NT2/D1 (cell line): ENCODE measurements at regions not wholly inside any gene's neighbourhood (a gene's known extent, or its start where the extent isn't known, plus 50 kb on each side); places are given as distances from the start of the nearest gene placed in this dataset.

Source experiments
- DNase-seq: peaks from one replicate; pipeline ENCODE4 v3.0.0-alpha.2; 2011; ENCODE audit warnings: low read depth, low spot score
- H3K27me3 ChIP-seq: 2 replicates; pipeline ENCODE4 v1.6.0; 2011; ENCODE audit warnings: mild to moderate bottlenecking; ENCODE audit not compliant: insufficient read length, insufficient read depth
- H3K36me3 ChIP-seq: 2 replicates; pipeline ENCODE4 v1.6.1; 2011; ENCODE audit warnings: mild to moderate bottlenecking, low read length, mixed read lengths; ENCODE audit not compliant: insufficient read depth, insufficient read length
- H3K4me1 ChIP-seq: 2 replicates; pipeline ENCODE4 v1.5.1; 2011; ENCODE audit not compliant: insufficient read depth, insufficient read length
- H3K4me3 ChIP-seq: 2 replicates; pipeline ENCODE4 v1.5.1; 2011; ENCODE audit warnings: low read depth; ENCODE audit not compliant: insufficient read length
- H3K9ac ChIP-seq: 2 replicates; pipeline ENCODE4 v1.6.0; 2011; ENCODE audit warnings: low read depth; ENCODE audit not compliant: insufficient read length
- H3K9me3 ChIP-seq: 2 replicates; pipeline ENCODE4 v1.5.1; 2011; ENCODE audit warnings: mild to moderate bottlenecking, low read length; ENCODE audit not compliant: insufficient read depth
- SUZ12 ChIP-seq: IDR thresholded peaks from 2 replicates; pipeline ENCODE4 v1.6.1; 2011; ENCODE audit not compliant: insufficient read length, insufficient read depth; ENCODE audit errors: extremely low read depth
- YY1 ChIP-seq: IDR thresholded peaks from 2 replicates; pipeline ENCODE4 v1.6.1; 2011; ENCODE audit not compliant: insufficient read length, insufficient read depth
- ZNF274 ChIP-seq: IDR thresholded peaks from 2 replicates; pipeline ENCODE4 v1.6.1; 2011; ENCODE audit warnings: mild to moderate bottlenecking, low read depth, low read length

DNA sequence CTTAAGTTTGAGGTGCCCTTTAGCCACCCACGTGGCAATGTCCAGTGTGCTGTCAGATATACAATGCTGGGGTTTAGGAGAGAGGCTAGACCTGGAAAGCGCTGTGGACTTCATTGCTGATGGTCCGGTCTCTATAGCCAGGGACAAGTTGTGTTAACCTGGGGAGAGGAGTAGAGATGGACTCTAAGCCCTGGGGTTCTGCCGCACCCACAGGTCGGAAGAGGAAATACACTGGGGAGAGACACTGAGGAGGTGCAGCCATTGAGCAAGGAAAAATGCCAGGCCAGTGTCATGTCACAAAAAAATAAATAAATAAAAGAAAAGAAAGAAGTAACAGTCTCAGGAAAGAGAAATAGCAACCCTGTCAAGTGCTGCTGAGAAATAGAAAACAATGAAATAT is 106.9 kb upstream of the CBLN2 start:
- Histone ChIP-seq H3K27me3 (no peaks in the 10 kb centered on the region), H3K4me1 (no peaks in the 10 kb centered on the region), H3K9ac (no peak overlapping the region), H3K9me3 (no peaks in the 10 kb centered on the region), H3K36me3 (no peaks in the 10 kb centered on the region), H3K4me3 (no peak overlapping the region)
- TF ChIP-seq YY1 (no peak), SUZ12 (no peak), ZNF274 (no peak)
- DNase-seq, result no peak

DNA sequence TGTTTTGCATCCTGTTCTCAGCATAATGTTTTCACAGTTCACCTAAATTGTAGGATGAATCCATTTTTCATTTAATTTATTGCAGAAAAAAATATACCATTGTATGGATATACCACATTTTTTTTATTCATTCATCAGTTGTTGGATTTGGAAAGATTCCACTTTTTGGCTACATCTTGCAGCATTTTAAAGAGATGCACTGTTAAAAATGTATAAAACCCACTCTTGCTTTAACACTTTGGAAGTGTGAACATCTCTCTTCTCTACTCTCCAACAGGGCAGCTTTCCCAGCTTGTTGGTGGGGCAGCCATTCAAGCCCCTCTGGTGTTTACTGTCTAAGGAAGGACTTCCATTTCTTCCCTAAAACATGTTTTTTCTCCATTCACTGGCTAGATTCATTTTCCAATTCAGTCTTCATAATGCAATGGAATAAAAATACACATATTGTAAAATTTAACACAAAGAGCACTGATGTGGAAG is 104.4 kb upstream of the CBLN2 start:
- Histone ChIP-seq H3K9me3 (no peaks in the 10 kb centered on the region), H3K4me1 (no peaks in the 10 kb centered on the region), H3K27me3 (no peaks in the 10 kb centered on the region), H3K36me3 (no peaks in the 10 kb centered on the region), H3K4me3 (no peak overlapping the region), H3K9ac (no peak overlapping the region)
- DNase-seq, result no peak
- TF ChIP-seq YY1 (no peak), SUZ12 (no peak), ZNF274 (no peak)

DNA sequence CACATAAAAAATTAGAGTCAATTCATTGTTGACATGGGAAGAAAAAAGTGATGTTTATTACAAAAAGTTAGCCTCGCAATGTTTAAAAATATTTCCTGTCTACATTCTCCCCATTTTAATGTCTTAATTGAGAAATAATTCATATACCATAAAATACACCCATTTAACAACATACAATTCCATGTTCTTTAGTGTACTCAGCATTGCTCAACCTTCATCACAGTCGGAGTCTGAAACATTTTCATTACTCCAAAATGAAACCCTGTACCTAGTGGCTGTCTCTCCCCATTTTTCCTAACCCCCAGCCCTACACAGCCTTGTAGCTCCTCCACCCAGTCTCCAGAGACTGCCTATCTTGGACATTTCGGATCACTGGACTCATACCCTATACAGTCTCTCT is 103.9 kb upstream of the CBLN2 start:
- Histone ChIP-seq H3K9ac (no peak overlapping the region), H3K4me1 (no peaks in the 10 kb centered on the region), H3K36me3 (no peaks in the 10 kb centered on the region), H3K9me3 (no peaks in the 10 kb centered on the region), H3K4me3 (no peak overlapping the region), H3K27me3 (no peaks in the 10 kb centered on the region)
- no peak for DNase-seq
- TF ChIP-seq ZNF274 (no peak), YY1 (no peak), SUZ12 (no peak)

DNA sequence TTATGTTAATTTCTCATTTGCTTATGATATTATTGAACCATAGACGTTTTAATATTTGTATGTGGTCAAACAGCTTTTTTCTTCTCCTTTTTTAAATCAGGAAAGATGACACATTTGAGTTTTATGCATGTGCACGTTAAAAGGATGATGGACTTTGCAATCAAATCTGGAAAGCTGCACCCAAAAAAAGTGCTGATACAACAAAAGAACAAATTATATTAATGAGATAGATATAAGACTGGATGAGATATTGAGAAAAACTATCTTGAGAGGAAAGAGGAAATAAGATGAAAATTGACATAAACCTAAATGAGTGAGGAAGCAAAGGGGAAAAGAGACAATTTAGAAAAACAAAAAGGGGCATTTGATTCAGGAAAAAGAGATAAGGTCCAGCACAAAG is 96.4 kb upstream of the CBLN2 start:
- no peak for TF ChIP-seq ZNF274
- TF ChIP-seq SUZ12, result no peak
- TF ChIP-seq YY1, result no peak
- Histone ChIP-seq H3K9ac (no peak overlapping the region), H3K36me3 (no peaks in the 10 kb centered on the region), H3K4me3 (no peak overlapping the region), H3K4me1 (no peaks in the 10 kb centered on the region), H3K9me3 (no peaks in the 10 kb centered on the region), H3K27me3 (no peaks in the 10 kb centered on the region)
- DNase-seq, result no peak

DNA sequence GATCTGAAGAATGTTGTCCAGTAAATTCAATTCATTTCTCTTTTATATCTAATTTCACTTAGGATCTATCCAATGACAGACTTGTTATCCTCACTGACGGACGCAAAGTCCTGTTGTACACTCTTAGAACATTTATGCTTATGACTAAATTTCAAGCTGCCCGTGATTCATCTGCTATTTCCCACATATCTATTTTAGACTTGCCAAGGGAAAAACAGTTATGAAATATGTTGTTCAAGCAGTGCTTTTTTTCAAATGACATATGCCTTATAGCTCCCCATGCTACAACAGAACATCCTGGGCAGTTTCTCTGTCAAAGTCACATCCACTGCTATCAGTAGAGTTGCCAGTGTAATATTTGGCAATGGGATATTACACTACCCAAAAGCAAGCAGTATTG is 94.2 kb upstream of the CBLN2 start:
- Histone ChIP-seq H3K9me3 (no peaks in the 10 kb centered on the region), H3K9ac (no peak overlapping the region), H3K4me3 (no peak overlapping the region), H3K4me1 (no peaks in the 10 kb centered on the region), H3K36me3 (no peaks in the 10 kb centered on the region), H3K27me3 (no peaks in the 10 kb centered on the region)
- DNase-seq, result no peak
- TF ChIP-seq SUZ12 (no peak), ZNF274 (no peak), YY1 (no peak)

DNA sequence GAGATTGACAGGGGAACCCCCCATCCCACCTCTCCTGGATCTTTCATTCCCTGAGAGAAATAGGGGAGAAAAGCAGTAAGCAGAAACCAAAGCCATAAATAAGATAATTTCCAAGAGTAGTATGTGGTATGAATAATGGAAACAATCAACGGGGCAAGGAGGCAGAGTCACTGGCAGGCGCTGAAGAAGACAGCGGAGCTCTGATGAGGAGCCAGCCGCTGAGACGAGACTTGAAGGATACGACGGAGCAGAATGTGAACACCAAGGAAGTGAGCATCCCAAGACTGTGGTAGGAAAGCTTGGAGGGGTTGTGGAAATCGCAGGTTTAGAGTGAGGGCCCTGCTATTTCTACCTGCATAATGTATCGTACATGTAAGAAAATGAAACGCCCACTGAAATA is 93.6 kb upstream of the CBLN2 start:
- Histone ChIP-seq H3K9me3 (no peaks in the 10 kb centered on the region), H3K4me1 (no peaks in the 10 kb centered on the region)
- no peak for DNase-seq

DNA sequence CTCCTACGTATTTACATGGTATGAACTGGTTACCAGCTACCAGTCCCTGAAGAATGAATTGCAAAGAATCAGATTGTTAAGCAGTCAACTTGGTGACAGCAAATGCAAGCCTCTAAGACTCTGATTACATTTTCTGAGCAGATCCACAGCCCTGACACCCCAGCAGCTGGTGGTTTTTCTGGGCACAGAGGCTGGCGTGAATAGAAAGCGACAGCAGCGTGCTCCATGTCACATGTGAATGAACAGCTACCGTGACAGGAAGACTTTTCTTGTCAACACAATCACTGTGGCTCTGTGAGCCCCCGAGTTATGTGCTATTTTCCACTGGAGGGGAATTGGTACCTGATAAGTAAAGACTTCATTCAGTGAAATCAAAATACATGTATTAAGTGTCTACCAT is 93.2 kb upstream of the CBLN2 start:
- Histone ChIP-seq H3K36me3 (no peaks in the 10 kb centered on the region), H3K27me3 (no peaks in the 10 kb centered on the region), H3K9me3 (no peaks in the 10 kb centered on the region), H3K4me1 (no peaks in the 10 kb centered on the region), H3K9ac (no peak overlapping the region), H3K4me3 (no peak overlapping the region)
- no peak for TF ChIP-seq ZNF274
- TF ChIP-seq SUZ12, result no peak
- no peak for TF ChIP-seq YY1
- no peak for DNase-seq

More for the DNA sequence above, 93.6 kb upstream of the CBLN2 start:
- Histone ChIP-seq H3K4me3 (no peak overlapping the region), H3K9ac (no peak overlapping the region), H3K27me3 (no peaks in the 10 kb centered on the region), H3K36me3 (no peaks in the 10 kb centered on the region)
- TF ChIP-seq YY1, result no peak
- TF ChIP-seq SUZ12, result no peak
- no peak for TF ChIP-seq ZNF274

DNA sequence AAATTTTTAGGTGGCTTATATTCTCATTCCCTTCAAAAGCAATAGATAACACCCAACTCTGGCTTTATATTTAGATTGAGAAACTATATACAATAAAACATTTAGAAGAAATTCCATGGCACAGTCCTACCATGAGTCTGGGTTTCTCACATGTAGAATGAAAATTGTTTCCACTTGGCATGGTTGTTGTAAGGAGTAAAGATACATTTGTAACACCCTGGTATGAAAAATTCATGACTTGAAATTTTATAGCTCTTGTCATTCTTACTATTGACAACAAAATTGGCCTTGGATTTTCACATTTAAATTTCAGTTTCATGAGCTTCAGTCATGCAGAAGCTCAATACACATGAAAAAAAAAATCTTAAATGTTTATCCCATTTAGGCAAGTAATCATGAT is 92.5 kb upstream of the CBLN2 start:
- Histone ChIP-seq H3K9ac (no peak overlapping the region), H3K4me3 (no peak overlapping the region), H3K4me1 (no peaks in the 10 kb centered on the region), H3K9me3 (no peaks in the 10 kb centered on the region), H3K36me3 (no peaks in the 10 kb centered on the region), H3K27me3 (no peaks in the 10 kb centered on the region)
- DNase-seq, result no peak
- TF ChIP-seq ZNF274, result no peak
- no peak for TF ChIP-seq YY1
- TF ChIP-seq SUZ12, result no peak
